Stimulated activated naive CD8-positive, alpha-beta T cell treated with anti-CD3 and anti-CD28 coated beads, Interleukin-15, Interleukin-2, amounts not matched to agents 100 U/mL and 50 U/mL, for 24 hours (primary cell): ENCODE measurements at regions not wholly inside any gene's neighbourhood (a gene's known extent, or its start where the extent isn't known, plus 50 kb on each side); places are given as distances from the start of the nearest gene placed in this dataset.

Source experiments
- ATAC-seq: fragments of 150-1000 bp; cut with Tn5 transposase; one replicate; pipeline ENCODE4 v1.10.0; 2021
- DNase-seq: peaks from one replicate; pipeline ENCODE4 v3.0.0; 2021

DNA sequence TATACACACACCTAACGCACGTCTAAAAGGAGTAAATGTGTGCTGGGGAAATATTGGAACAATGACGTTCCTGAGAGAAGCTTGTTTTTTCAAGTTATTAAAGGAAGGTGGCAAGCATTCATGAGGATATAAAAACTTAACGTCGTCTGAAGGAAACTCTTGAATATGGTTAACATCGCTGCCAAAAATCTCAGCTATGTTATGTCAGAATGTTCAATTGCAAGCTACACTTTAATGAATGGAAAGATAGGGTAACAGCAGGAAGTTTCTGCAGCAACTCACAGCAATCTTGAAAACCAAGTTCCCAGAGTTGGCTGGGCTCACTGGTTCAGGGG lies 54.3 kb upstream of the MEF2A start:
- ATAC-seq = no peak
- no peak for DNase-seq

DNA sequence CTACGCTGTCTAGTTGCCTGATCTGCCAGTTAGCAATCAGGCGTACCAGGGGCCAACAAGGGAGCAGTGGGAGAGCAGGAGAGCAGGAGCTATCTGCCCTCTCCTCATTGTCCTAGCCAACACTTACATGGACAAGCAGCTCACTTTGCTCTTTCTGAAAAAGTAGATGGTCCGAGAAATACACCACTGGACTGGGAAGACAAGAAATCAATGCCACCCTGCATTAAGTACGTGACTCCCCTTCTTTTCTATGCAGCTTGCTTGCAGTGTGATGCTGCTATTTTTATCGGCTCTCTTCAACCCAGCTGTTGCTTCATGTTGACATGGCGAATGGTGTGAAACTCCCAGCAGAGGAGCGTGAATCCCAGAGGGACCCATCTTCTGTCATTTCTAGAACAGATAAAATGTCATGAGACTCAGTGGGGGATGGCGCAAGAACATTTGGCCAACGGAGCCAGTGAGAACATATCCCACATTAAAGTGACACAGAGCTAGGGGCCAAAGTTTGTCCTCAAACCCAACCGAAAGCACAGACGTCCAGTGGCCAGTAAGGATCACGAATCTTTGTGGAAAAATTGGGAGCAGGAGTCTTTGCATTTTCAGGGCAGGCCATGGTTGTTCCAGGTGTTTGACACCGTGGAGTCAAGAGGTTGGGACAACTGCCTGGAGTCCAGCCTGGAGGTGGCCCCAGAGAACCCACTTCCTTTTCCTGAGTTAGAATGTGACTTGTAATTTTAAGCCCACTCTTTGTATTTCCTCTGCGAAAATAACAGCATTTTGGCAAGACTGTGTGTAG lies 53.7 kb upstream of the MEF2A start:
- ATAC-seq (peak; percentile 47), DNase-seq (no peak)

DNA sequence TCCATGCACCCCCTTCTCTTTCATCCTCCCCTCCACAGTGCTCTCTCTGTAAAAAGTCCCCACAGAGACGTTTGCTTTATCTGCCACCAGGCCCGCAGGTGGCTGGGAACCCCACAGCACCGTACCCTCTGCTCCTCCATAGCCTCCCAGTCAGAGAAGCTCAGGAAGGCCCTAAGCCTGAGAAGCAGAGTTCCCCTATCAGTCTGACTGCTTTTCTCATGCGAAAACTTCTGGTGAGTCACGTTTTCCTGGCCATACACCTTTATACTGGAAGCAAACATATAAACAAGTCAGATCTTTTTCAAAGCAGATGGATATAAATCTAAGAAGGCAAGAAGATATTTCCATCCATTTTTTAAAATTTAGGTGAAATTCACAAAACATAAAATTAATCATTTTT lies 51.5 kb upstream of the MEF2A start:
- DNase-seq (no peak), ATAC-seq (peak; percentile 33)
